AG04449 (cell line): ENCODE measurements at regions not wholly inside any gene's neighbourhood (a gene's known extent, or its start where the extent isn't known, plus 50 kb on each side); places are given as distances from the start of the nearest gene placed in this dataset.

Experiments
- CTCF ChIA-PET: fragments of 350-600 bp; formaldehyde crosslinking; extraction: SDS; loops from one replicate; lab custom pipeline; 2021; ENCODE audit warnings: antibody characterized with exemption; lab: Yijun Ruan, JAX
- POLR2A ChIA-PET: fragments of 400-600, 350-600 bp; formaldehyde crosslinking; extraction: SDS; loops from one replicate; lab custom pipeline; 2020; ENCODE audit warnings: antibody characterized with exemption, inconsistent platforms; lab: Yijun Ruan, JAX
- DNase-seq: peaks from one replicate; pipeline ENCODE4 v3.0.0-alpha.2; 2010; ENCODE audit warnings: low read depth, low spot score
- H3K4me3 ChIP-seq: 2 replicates; pipeline ENCODE4 v1.5.1; 2011; ENCODE audit warnings: low read depth, mild to moderate bottlenecking, control low read depth, low read length
- TF ChIP-seq, protein P1 (sequence below): IDR thresholded peaks from one replicate; pipeline ENCODE4 v1.5.1; 2011; ENCODE audit warnings: mild to moderate bottlenecking, moderate library complexity, low read length, control low read depth, inconsistent platforms; ENCODE audit not compliant: insufficient read depth; ENCODE audit errors: missing control alignments

DNA sequence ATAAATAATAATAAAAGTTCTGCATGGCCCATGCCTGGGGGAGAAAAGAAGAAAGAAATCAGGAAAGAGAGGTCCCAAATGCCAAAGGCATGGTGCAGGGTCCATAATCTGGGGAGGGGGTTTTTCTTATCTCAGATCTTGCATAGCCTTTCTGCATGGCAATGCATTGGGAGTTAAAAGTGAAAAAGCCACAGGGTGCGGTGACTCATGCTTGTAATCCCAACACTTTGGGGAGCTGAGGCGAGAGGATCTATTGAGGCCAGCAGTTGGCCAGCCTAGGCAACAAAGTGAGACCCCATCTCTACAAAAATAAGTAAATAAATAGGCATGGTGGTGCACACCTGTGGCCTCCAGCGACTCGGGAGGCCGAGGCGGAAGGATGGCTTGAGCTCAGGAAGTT, 76.8 kb upstream of the GATA2 start:
- TF ChIP-seq, protein P1, sequence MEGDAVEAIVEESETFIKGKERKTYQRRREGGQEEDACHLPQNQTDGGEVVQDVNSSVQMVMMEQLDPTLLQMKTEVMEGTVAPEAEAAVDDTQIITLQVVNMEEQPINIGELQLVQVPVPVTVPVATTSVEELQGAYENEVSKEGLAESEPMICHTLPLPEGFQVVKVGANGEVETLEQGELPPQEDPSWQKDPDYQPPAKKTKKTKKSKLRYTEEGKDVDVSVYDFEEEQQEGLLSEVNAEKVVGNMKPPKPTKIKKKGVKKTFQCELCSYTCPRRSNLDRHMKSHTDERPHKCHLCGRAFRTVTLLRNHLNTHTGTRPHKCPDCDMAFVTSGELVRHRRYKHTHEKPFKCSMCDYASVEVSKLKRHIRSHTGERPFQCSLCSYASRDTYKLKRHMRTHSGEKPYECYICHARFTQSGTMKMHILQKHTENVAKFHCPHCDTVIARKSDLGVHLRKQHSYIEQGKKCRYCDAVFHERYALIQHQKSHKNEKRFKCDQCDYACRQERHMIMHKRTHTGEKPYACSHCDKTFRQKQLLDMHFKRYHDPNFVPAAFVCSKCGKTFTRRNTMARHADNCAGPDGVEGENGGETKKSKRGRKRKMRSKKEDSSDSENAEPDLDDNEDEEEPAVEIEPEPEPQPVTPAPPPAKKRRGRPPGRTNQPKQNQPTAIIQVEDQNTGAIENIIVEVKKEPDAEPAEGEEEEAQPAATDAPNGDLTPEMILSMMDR = no peak
- ChIA-PET POLR2A (no interaction called here), CTCF (interaction anchor here (1.1 kb wide), 1 partner anchor 14 kb away, joined by 3 read pairs; no protein-coding TSS in a partner anchor)
- DNase-seq = no peak
- no peak overlapping the region for H3K4me3 ChIP-seq

DNA sequence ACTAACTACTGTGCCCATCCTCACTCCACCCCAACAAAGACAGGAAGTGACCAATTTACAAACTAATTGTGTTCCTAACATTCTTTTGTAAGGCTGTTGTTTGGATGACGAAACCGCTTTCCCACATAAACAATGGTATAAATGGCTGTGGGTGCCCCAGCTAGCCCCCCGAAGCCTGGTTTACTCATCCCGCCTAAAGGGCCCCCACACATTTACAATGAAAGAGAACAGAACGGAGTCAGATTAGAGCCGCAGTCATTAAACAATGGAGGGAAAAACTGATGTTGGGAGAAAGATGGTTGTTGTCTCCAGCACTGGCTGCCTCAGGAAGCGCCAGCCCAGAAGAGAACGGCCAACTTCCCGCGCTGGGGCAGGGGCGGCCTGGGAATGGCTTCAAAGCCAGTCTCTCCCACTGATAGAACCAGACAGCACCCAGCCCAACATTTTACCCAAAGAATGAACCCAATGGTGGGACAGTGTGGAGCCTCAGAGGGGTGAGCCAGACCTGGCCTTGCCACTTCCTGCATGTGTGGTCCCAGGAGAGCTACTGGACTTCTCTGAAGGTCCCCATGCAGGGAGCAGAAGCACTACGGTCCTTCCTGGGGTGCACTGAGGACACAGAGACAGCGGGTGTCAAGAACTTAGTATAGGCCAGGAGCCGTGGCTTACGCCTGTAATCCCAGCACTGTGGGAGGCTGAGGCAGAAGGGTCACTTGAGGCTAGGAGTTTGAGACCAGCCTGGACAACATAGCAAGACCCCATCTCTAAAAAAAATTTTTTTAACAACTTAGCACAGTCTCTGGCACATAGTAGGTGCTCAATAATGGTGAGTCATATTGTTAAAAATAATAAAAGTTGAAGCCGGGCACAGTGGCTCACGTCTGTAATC, 75.8 kb upstream of the GATA2 start:
- ChIA-PET CTCF (interaction anchor here (1.3 kb wide), 1 partner anchor 16 kb away, joined by 7 read pairs; no protein-coding TSS in a partner anchor), POLR2A (no interaction called here)
- TF ChIP-seq, protein P1 = no peak
- no peak for DNase-seq
- no peak overlapping the region for H3K4me3 ChIP-seq

DNA sequence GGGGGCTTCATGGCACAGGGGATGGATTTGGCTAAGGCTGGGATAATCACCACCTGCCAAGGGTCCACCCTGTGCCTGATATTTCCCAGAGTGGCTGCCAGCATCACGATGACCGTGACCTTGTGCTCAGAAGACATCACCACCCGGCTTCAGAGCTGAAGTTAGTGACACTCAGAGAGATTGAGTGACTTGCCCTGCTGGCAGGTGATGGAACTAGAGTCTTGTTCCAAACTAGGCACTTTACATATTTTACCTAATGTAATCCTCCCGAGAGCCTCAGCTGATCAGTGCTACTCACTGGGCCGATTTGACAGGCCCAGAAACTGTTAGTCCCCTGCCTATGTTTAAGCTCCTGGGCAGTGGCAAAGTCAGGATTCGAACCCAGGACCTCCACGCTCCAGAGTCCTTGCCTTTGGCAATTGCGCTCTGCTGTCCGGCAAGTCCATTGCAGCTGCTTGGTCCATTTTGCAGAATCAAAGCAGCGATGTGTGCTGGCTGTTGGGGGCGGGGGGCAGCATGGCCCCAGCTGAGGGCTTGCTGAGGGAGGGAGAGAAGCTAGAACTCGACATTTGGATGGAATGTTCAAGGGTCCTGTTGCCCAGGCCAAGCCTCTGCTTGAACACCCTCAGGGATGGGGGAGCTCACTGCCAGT, 74.8 kb upstream of the GATA2 start:
- no peak overlapping the region for H3K4me3 ChIP-seq
- DNase-seq = no peak
- TF ChIP-seq, protein P1 = no peak
- CTCF ChIA-PET = interaction anchor here (1.3 kb wide), 1 partner anchor 17 kb away, joined by 7 read pairs; no protein-coding TSS in a partner anchor
- POLR2A ChIA-PET = no interaction called here

DNA sequence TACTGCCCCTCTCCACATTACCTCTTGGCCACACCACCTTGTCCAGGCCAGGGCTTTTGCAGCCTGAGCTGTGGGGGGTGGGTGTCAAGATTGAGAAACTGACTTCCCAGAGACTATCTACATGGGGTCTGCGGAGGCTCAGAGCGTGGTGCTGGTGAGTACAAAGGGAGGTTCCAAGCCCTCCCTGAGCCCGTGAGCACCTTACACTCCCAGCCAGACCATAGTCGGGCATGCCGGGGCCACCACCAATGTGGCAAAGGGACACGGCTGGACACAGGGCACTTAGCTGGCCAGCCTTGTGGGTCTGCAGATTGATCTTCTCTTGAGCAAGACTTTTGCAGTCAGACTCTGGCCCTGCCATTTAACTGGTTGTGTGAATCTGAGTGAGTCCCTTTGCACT, 74.1 kb upstream of the GATA2 start:
- TF ChIP-seq, protein P1 = no peak
- ChIA-PET POLR2A (no interaction called here), CTCF (interaction anchor here (1.0 to 1.3 kb wide), 2 partner anchors 15 to 41 kb away, joined by 4 to 5 read pairs; no protein-coding TSS in a partner anchor)
- no peak for DNase-seq
- no peak overlapping the region for H3K4me3 ChIP-seq

DNA sequence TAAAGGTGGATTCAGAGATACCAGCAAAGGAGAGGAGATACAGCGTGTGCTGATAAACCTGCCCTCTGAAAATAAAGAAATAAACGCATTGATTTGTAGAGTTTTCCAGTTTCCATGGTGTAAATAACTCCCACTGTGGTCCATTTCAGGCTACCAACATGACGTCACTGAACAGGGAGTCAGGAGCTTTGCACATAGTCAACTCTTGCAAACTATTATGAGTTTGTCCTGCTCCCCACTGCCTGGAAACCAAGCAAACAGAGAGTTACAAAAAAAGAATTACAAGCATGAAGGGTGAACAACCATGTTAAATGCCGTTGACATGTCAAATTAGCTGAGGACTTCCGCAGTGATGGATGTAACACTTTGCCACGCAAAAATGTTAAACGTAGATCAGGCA, 70.4 kb upstream of the GATA2 start:
- DNase-seq = no peak
- POLR2A ChIA-PET = interaction anchor here (0.6 kb wide), 1 partner anchor 492 kb away, joined by 3 read pairs; no protein-coding TSS in a partner anchor
- TF ChIP-seq, protein P1 = no peak
- H3K4me3 ChIP-seq = no peak overlapping the region
- CTCF ChIA-PET = no interaction called here

DNA sequence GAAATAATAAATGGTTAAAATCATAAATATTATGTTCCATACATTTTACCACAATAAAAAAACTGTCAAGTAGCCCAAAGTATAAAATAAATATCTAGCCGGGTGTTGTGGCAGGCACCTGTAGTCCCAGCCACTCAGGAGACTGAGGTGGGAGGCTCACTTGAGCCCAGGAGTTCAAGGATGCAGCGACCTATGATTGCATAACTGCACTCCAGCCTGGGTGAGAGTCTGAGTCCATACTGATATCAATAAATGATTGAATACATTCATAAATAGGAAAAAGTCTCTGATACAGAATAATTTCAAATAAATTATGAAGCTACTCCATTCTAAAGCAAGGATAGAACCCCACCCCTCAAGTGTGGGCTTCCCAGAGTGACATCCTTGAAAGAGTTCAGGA, 68.5 kb upstream of the GATA2 start:
- CTCF ChIA-PET = interaction anchor here (0.7 to 1.1 kb wide), 2 partner anchors 15 to 486 kb away, joined by 3 read pairs; no protein-coding TSS in a partner anchor
- no peak for DNase-seq
- no peak overlapping the region for H3K4me3 ChIP-seq
- POLR2A ChIA-PET = no interaction called here
- TF ChIP-seq, protein P1 = no peak
